Activated CD4-positive, alpha-beta T cell treated with anti-CD3 and anti-CD28 coated beads, Interleukin-10, Interleukin-2, amounts not matched to agents 100 ng/mL and 50 ng/mL, durations not matched to agents 16 hours and 8 hours (primary cell): ENCODE measurements at regions not wholly inside any gene's neighbourhood (a gene's known extent, or its start where the extent isn't known, plus 50 kb on each side); places are given as distances from the start of the nearest gene placed in this dataset.
"Not testable (repeated sequence)": the region's sequence is repeated elsewhere in the genome, so short reads cannot be mapped to it uniquely, and the experiment has no call there.

ENCODE experiments used
- DNase-seq: peaks from one replicate; pipeline ENCODE4 v3.0.0-alpha.2; 2020

GRCh38 chr6:135129136-135129856 lies 51.8 kb upstream of the MYB start:
- DNase-seq = peak; percentile 58

GRCh38 chr6:135128268-135128914 lies 52.7 kb upstream of the MYB start:
- DNase-seq = peak; percentile 95

DNA sequence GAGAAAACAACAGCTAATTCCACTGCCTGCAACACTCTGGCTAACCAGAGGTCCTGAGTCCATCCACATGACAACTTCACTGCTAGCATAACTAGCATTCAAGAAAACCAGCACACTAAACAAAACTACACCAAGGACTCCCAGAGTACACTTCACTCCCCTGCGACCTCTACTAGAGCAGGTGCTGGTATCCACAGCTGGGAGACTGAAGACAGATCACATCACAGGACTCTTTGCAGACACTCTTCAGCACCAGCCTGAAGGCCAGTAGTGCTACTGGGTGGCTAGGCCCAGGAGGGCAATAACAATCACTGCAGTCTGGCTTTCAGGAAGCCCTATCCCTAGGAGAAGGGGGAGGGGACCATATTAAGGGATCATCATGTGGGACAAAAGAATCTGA lies 54.4 kb upstream of the MYB start:
- no peak for DNase-seq

DNA sequence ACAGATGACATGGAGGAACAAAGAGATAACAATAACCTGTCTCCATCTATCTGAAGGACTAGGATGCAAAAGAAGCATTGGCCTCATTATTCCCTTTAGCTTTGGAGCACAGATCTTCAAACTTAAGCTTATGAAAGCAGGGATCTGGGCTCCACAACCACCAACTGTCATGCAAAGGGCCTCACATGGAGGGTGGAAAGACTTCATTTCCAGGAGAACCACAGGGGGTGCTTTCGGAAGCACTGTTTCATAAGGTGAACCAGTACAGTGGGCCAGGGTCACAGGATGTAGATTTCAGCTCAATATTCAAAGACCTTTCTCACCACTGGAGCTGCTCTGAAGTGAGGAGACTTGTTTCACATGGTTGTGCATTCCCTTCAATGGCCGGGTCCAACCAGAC lies 55.1 kb upstream of the MYB start:
- no peak for DNase-seq

DNA sequence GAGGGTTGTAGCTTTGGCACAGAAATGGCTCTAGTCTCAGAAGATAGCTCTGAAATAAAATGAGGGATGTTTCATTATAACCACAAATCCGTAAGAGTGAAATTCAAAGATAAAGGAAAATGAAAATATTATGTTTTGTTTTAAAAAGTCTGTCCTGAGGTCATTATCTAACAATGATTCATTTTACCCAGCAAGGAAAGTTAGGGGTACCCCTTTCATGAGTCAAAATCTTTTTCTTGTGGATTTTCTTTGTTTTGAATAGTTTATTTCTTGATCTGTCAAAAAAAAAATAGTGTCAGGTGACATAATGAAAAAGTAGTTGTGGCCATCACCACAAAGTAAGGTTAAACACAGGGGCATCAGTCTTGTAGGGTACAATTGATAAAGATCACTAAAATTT lies 59.7 kb upstream of the MYB start:
- peak; percentile 59 for DNase-seq

- no peak for DNase-seq
Measured at GRCh38 chr6:135118134-135118730, 62.9 kb upstream of the MYB start.

DNA sequence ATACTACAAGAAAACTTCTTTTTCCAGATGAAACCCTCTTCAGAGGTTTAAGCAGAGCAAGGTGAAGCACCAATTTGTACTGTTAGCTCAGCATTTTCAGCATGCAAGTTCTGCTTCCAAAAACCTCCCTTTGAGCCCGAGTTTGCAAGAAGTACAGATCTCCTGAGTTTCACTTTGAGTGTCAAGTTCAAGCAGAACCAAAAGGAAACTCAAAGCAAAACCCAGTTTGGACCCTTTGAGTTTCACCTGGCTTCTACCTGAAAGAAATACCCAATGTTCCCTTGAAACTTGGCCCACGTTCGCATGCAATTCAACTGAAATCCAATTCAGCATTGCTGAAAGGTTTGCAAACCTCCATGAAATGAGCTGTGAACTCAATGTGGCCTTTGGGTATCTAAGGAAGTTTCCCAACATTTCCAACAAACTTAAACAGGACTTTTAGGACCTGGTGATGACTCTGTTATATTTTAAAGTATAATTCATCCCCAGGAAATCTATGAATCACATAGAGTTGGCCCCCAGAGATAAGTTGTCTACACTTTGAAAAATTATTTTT lies 62.9 kb upstream of the HBS1L start:
- peak; percentile 93 for DNase-seq

- DNase-seq = peak; percentile 51
Measured at GRCh38 chr6:135116571-135116970, 61.9 kb upstream of the HBS1L start.

DNA sequence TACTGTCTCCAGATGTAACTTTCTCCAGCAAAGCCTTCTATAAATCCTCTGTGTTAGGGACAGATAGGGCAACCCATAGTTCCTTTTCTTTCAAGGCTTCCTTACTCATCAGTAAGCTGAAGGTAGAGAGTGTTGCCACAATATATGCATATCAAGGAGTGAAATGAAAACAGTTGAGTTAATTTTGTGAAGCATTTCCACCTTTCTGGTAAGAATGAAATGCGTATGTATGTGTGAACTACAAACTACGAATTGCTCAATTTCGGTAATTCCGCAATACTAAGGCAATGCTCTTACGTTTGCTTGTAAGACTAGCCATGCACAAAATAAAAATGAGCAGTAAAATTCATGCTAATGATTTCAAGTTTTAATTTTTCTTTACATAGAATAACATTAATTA lies 61.2 kb upstream of the HBS1L start:
- peak; percentile 93 for DNase-seq

- DNase-seq = peak; percentile 87
Measured at GRCh38 chr6:135115411-135115810, 60.8 kb upstream of the HBS1L start.

- DNase-seq = peak; percentile 95
Measured at GRCh38 chr6:135114355-135115145, 59.9 kb upstream of the HBS1L start.

DNA sequence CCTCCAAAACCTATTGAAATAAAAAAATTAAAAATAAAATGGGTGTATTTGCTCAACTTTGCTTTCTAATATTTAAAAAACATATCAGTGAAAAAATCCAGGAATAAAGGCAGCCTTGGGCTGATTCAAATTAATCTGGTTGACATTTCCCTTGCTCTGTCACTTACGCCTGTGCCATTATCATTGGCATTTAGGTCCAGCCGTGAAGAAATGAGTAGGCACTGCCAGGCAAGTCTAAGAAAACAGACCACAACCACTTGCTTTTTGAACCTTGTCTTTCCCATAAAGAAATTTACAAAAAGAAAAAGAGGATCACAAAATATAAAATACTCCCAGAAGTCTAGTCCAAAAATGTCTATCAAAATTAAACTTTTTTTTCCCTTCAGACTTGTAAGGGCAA lies 59.2 kb upstream of the HBS1L start:
- peak; percentile 76 for DNase-seq

DNA sequence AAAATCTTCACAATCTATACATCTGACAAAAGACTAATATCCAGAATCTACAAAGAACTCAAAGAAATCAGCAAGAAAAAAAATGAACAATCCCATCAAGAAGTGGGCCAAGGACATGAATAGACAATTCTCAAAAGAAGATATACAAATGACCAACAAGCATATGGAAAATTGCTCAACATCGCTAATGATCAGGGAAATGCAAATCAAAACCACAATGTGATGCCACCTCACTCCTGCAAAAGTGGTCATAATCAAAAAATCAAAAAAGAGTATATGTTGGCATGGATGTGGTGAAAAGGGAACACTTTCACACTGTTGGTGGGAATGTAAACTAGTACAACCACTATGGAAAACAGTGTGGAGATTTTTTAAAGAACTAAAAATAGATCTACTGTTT lies 58.3 kb upstream of the HBS1L start:
- peak; percentile 51 for DNase-seq

- DNase-seq = not testable (repeated sequence)
Measured at GRCh38 chr6:135110261-135110781, 55.7 kb upstream of the HBS1L start.

- no peak for DNase-seq
Measured at GRCh38 chr6:135109761-135110160, 55.1 kb upstream of the HBS1L start.

DNA sequence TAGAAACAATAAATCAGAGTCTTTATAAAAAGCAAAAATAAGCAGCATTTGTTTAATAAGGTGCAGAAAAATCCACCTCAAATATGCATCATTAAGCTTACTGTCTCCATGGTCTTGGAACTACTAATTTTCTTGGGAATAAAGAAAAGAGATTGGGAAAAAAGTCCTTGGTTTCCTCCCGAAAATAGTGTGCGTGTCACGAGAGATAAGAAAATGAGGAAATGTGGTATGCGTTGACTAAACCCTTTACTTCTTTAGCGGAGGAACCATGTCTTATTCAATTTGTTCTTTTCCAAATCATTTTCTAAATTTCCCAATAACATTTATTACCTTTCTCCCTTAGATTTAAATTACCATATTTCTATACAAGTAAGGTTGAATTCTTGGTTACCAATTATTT lies 54.1 kb upstream of the HBS1L start:
- DNase-seq = no peak

- DNase-seq = no peak
Measured at GRCh38 chr6:135106611-135107010, 52.0 kb upstream of the HBS1L start.

DNA sequence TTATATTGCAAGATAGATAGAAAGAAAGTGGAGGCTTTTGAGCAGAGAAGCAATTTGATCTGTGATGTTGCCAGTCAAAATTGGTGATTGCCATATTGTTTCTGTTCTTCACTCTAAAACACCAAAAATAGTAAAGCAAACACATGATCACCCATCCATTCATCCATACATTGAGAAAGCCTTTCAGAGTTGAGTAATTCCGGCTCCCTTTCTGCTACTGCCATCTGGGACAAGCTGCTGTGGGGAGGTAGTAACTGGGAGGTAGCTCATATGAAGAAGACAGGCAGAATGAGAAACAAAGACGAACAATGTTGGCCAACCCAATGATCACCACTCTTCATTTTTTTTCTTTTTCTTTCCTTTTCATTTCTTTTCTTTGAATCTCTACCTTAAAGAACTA lies 51.1 kb upstream of the HBS1L start:
- no peak for DNase-seq

DNA sequence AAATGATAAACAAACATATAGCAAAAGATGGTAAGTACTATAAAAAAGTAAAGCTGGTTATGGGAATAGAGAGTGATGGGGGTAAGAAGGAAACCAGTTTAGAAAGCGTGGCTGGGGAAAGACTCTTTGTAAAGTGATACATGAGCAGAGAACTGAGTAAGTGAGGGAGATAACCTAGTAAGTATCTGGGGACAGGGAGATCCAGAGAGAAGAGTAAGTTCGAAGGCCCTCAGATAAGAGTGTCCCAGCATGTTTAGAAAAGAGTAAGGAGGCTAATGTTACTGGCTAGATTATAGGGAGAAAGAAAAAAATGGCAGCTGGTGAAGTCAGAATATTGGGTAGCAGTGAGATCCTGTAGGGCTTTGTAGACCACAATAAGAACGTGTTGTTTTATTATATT lies 50.7 kb upstream of the HBS1L start:
- no peak for DNase-seq
